GM12873 (cell line): ENCODE measurements at regions not wholly inside any gene's neighbourhood (a gene's known extent, or its start where the extent isn't known, plus 50 kb on each side); places are given as distances from the start of the nearest gene placed in this dataset.

Experiments
- CTCF ChIP-seq: IDR thresholded peaks from 2 replicates; pipeline ENCODE4 v1.5.1; 2012; ENCODE audit warnings: low read depth, mild to moderate bottlenecking, moderate library complexity, low read length, control low read depth; ENCODE audit not compliant: insufficient read depth; ENCODE audit errors: missing control alignments

DNA sequence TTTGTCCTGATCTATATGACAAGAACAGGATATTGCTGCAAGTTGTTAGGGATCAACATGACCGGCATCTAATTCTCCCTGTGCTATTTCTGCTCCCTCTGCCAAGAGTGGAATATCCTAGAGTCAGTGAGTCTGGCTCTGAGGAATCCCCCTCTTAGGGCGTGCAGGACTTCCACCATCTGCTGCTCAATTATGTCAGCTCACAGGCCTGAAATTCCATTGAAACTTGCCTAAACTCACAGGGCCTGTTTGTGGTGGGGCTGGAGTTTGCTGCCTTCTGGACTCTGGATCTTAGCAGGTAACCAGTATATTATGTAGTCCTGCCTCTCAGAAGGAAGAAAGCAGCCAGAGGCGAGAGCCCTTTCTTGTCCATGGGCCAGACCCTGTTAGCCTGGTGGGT, 323.0 kb downstream of the TSN start:
- TF ChIP-seq CTCF: no peak

DNA sequence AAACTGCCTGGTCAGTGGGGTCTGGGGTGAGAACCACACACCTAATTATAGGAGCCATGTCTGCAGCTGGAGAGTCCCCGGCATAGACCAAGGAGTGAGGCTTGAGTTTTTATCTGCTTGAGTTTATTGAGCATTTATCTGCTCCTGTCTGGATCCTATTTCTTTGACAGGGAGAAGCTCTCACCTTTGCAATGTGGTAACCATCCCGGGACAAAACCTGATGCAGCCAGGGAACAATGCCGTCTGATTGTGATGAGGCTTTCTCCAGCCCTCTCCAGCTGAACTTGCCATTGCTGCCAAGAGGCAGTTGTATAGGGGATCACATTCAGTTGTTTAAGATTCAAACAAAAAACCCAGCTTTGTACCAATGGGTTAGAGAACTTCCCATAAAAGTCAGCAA, 324.4 kb downstream of the TSN start:
- TF ChIP-seq CTCF: no peak

DNA sequence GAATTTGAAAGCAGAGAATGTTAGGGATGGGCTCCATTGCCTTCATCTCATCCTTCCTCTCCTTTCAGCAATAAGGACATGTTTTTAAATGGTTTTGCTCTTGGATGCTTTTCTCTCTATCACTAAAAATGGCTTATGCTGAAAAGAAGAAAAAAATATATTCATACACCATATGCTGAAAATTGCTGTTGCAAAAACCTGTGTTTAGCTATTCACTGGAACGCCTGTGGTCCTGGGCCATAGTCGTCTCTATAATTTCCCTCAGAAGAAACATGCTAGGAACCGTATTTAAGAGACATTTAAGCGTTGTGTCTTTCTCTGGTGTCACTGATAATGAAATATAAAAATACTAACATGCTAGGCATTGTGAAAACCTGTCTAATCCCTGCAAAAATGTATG, 324.9 kb downstream of the TSN start:
- TF ChIP-seq CTCF: no peak

DNA sequence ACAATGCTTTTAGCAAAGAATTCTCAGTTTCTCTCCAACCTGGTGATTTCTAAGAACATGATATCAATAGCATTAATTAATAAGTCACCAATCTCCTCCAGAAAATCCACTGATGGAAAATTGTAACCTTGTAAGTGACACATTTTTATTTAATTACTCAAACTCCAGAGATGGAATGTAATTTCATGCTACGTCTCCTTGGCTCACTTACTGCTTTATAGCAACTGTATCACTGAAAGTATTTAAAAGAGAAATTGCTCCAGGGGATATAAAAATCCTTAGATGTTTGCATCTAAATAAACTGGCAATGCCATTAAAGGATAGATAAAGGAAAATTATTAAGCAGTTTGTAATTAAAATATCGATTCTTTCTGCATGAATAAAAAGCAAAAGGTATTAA, 325.4 kb downstream of the TSN start:
- TF ChIP-seq CTCF: no peak

DNA sequence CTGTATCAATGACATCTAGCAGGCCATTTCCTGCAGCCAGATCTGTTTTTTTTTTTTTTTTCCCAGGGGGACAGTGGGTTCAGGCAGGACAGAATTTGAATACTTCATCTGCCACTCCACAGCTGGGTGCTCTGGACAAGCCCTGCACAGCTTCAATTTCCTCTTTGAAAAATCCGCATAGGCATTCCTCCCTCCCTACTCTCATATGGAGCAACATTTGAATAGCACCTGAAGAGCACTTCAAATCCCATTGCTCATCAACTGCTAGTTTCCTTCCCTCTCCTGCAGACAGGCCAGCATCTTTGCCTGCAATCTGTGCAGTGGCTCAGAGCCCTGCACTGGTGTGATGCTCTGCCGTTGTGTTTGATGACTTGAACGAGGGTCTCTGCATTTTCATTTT, 326.3 kb downstream of the TSN start:
- no peak for TF ChIP-seq CTCF

GRCh38 chr2:122083256-122084048, 328.0 kb downstream of the TSN start:
- no peak for TF ChIP-seq CTCF

- TF ChIP-seq CTCF: no peak
These were observed 339.1 kb downstream of the TSN start for GRCh38 chr2:122094557-122094956.

DNA sequence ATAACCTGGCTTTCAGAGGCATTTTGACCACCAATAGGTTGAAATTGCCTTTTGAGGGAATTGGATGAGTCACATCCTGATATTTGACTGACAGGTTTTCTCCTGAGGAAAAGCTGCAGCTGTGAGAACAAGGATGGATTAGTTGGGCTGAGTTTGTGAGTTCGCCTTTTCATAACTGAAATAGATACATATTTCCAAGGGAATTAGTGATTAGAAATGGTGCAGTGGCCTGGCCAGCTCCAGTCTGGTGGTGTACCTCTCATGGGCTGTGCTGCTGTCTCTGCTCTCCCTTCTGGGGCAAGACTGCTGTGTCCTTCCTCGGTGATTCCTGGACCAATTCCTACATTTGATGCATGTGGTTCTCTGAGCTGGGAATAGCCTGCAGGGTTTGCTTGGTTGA, 341.3 kb downstream of the TSN start:
- no peak for TF ChIP-seq CTCF
